AG09309 (cell line): ENCODE measurements at regions not wholly inside any gene's neighbourhood (a gene's known extent, or its start where the extent isn't known, plus 50 kb on each side); places are given as distances from the start of the nearest gene placed in this dataset.

Experiments
- DNase-seq: peaks from one replicate; pipeline ENCODE4 v3.0.0-alpha.2; 2010; ENCODE audit warnings: low read depth
- H3K4me3 ChIP-seq: 2 replicates; pipeline ENCODE4 v1.5.1; 2011; ENCODE audit warnings: mild to moderate bottlenecking, low read depth, low read length, moderate library complexity; ENCODE audit not compliant: control insufficient read depth
- TF ChIP-seq, protein P1 (sequence below): IDR thresholded peaks from 2 replicates; pipeline ENCODE4 v1.5.1; 2011; ENCODE audit warnings: mild to moderate bottlenecking, low read depth, low read length, inconsistent platforms; ENCODE audit not compliant: insufficient read depth, control insufficient read depth; ENCODE audit errors: missing control alignments

DNA sequence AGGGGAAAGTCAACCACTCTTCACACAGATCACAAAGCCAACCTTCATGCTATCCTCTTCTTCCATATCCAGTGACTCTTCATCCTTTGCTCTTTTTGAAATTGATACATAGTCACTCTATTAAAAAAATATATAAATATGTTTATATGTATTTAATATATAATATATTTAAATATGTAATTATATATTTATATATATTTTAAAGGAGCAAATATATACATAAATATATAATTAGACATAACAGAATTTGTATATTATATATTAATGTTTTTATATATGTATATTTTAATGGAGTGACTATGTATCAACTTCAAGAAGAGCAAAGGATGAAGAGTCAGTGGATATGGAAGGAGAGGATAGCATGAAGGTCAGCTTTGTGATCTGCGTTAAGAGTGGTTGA lies 374.9 kb downstream of the CDH9 start:
- DNase-seq, result no peak
- TF ChIP-seq, protein P1, sequence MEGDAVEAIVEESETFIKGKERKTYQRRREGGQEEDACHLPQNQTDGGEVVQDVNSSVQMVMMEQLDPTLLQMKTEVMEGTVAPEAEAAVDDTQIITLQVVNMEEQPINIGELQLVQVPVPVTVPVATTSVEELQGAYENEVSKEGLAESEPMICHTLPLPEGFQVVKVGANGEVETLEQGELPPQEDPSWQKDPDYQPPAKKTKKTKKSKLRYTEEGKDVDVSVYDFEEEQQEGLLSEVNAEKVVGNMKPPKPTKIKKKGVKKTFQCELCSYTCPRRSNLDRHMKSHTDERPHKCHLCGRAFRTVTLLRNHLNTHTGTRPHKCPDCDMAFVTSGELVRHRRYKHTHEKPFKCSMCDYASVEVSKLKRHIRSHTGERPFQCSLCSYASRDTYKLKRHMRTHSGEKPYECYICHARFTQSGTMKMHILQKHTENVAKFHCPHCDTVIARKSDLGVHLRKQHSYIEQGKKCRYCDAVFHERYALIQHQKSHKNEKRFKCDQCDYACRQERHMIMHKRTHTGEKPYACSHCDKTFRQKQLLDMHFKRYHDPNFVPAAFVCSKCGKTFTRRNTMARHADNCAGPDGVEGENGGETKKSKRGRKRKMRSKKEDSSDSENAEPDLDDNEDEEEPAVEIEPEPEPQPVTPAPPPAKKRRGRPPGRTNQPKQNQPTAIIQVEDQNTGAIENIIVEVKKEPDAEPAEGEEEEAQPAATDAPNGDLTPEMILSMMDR, result no peak
- no peak overlapping the region for H3K4me3 ChIP-seq

- TF ChIP-seq, protein P1, result no peak
- H3K4me3 ChIP-seq, result no peak overlapping the region
- DNase-seq, result no peak
These were observed 375.5 kb downstream of the CDH9 start for GRCh38 chr5:26662806-26663360.

DNA sequence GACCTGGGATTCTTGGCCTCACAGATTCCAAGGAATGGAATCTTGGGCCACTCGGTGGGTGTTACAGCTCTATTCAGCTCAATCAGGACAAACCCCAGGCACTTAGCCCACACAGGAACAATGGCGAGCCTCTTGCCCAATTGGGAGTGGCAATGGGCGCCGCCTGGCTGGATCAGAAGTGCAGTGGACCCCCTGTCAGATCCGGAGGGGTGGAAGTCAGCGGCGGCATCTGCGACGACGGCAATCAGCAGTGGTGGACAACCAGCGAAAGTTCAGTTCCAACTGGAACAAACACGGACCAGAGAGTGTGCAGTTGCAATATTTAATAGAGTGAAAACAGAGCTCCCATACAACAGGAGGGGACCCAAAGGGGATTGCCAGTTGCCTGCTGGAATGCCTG lies 378.3 kb downstream of the CDH9 start:
- no peak for DNase-seq
- TF ChIP-seq, protein P1, result no peak

DNA sequence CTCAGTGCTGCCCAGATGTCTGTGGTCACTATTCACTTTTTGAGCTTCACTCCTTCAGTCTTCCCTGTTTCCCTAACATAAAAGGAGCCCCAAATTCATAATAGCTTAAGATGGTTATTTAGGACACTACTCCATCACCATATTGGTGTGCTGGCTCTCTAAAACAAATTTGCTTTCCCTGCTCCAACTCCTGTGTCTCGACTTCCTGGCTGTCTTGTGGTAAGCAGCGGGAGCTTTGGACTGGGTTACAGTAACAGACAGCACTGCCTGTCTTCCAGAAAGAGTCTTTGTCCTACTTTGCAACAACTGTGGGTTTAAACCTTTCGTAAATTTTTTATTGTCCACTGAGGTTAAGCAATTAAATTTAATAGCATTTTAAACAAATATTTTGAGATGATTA lies 389.4 kb downstream of the CDH9 start:
- no peak overlapping the region for H3K4me3 ChIP-seq
- TF ChIP-seq, protein P1, result no peak
- DNase-seq, result no peak

More for the DNA sequence above, 378.3 kb downstream of the CDH9 start:
- no peak overlapping the region for H3K4me3 ChIP-seq

- TF ChIP-seq, protein P1, result no peak
- H3K4me3 ChIP-seq, result no peak overlapping the region
- no peak for DNase-seq
These were observed 390.6 kb downstream of the CDH9 start for GRCh38 chr5:26647781-26648180.

GRCh38 chr5:26645659-26646058 lies 392.7 kb downstream of the CDH9 start:
- TF ChIP-seq, protein P1, result no peak
- no peak for DNase-seq
- no peak overlapping the region for H3K4me3 ChIP-seq

GRCh38 chr5:26641492-26641891 lies 396.9 kb downstream of the CDH9 start:
- no peak for DNase-seq
- TF ChIP-seq, protein P1, result no peak
- no peak overlapping the region for H3K4me3 ChIP-seq
